WTC11 (cell line): ENCODE measurements at regions not wholly inside any gene's neighbourhood (a gene's known extent, or its start where the extent isn't known, plus 50 kb on each side); places are given as distances from the start of the nearest gene placed in this dataset.

Source experiments
- ATAC-seq: fragments of 200-7000 bp; cut with Tn5 transposase; 2 replicates; pipeline ENCODE4 v1.10.0; 2021; ENCODE audit warnings: mild to moderate bottlenecking, moderate library complexity
- CTCF ChIA-PET: fragments of 300-600 bp; sonication (Branson Sonifier 250); formaldehyde crosslinking; loops from one replicate; lab custom pipeline; 2021; ENCODE audit warnings: antibody characterized with exemption; lab: Charles Lee
- POLR2A ChIA-PET: fragments of 350-600 bp; sonication (Branson Sonifier 250); formaldehyde crosslinking; loops from one replicate; lab custom pipeline; 2021; ENCODE audit warnings: antibody characterized with exemption; lab: Charles Lee
- DNase-seq: peaks from one replicate; pipeline ENCODE4 v3.0.0; 2021; ENCODE audit warnings: low spot score
- H3K27ac Mint-ChIP-seq: 2 replicates; pipeline ENCODE4 v1.8.0; 2021; ENCODE audit warnings: mixed read lengths
- H3K27me3 Mint-ChIP-seq: 2 replicates; pipeline ENCODE4 v1.8.0; 2021; ENCODE audit warnings: low read depth, mild to moderate bottlenecking, moderate library complexity, mixed read lengths
- H3K36me3 Mint-ChIP-seq: 2 replicates; pipeline ENCODE4 v1.8.0; 2021; ENCODE audit warnings: mixed read lengths
- H3K4me1 Mint-ChIP-seq: 2 replicates; pipeline ENCODE4 v1.8.0; 2022; ENCODE audit warnings: mixed read lengths
- H3K4me3 Mint-ChIP-seq: 2 replicates; pipeline ENCODE4 v1.8.0; 2021; ENCODE audit warnings: mild to moderate bottlenecking, moderate library complexity, mixed read lengths
- H3K9me3 Mint-ChIP-seq: 2 replicates; pipeline ENCODE4 v1.8.0; 2021; ENCODE audit warnings: mixed read lengths
- ATF6 ChIP-seq: sonication (generic); formaldehyde crosslinking; IDR thresholded peaks from 2 replicates; pipeline ENCODE4 v1.8.1; 2023; ENCODE audit warnings: mild to moderate bottlenecking, missing genetic modification reagents
- E2F4 ChIP-seq: sonication (generic); formaldehyde crosslinking; IDR thresholded peaks from 2 replicates; pipeline ENCODE4 v1.8.1; 2022; ENCODE audit warnings: low read depth, mild to moderate bottlenecking, moderate library complexity, missing genetic modification reagents, borderline replicate concordance
- JUN ChIP-seq: sonication (generic); formaldehyde crosslinking; IDR thresholded peaks from 2 replicates; pipeline ENCODE4 v1.8.0; 2023; ENCODE audit warnings: mild to moderate bottlenecking, missing genetic modification reagents
- STAT6 ChIP-seq: sonication (generic); formaldehyde crosslinking; conservative IDR thresholded peaks from 2 replicates; pipeline ENCODE4 v1.8.1; 2023; ENCODE audit warnings: mild to moderate bottlenecking, low read depth, missing genetic modification reagents, moderate library complexity
- ZNF219 ChIP-seq: sonication (generic); formaldehyde crosslinking; IDR thresholded peaks from 2 replicates; pipeline ENCODE4 v1.8.0; 2023; ENCODE audit warnings: missing genetic modification reagents, mild to moderate bottlenecking, borderline replicate concordance
- ZNF232 ChIP-seq: sonication (generic); formaldehyde crosslinking; IDR thresholded peaks from 2 replicates; pipeline ENCODE4 v1.8.0; 2022; ENCODE audit warnings: mild to moderate bottlenecking, missing genetic modification reagents
- ZNF281 ChIP-seq: sonication (generic); formaldehyde crosslinking; IDR thresholded peaks from 2 replicates; pipeline ENCODE4 v1.8.0; 2023; ENCODE audit warnings: mild to moderate bottlenecking, missing genetic modification reagents
- ZNF423 ChIP-seq: fragments of 250-450 bp; sonication (Bioruptor Pico); IDR thresholded peaks from 2 replicates; pipeline ENCODE4 v2.1.2; 2022; ENCODE audit warnings: mild to moderate bottlenecking, moderate library complexity
- TF ChIP-seq, protein P1 (sequence below): sonication (generic); formaldehyde crosslinking; IDR thresholded peaks from 2 replicates; pipeline ENCODE4 v1.8.1; 2022; ENCODE audit warnings: missing genetic modification reagents, borderline replicate concordance

GRCh38 chr4:27910227-27910626 lies 1049.6 kb downstream of the STIM2 start:
- ChIA-PET POLR2A (no interaction called here), CTCF (no interaction called here)
- H3K4me3 Mint-ChIP-seq: no peak overlapping the region

More at GRCh38 chr4:27910227-27910626, 1049.6 kb downstream of the STIM2 start:
- H3K27me3 Mint-ChIP-seq: no peaks in the 10 kb centered on the region
- TF ChIP-seq ATF6 (CRISPR knock-in tag) (no peak), STAT6 (CRISPR knock-in tag) (no peak), ZNF281 (CRISPR knock-in tag) (no peak), JUN (CRISPR knock-in tag) (no peak), ZNF423 (CRISPR knock-in tag) (no peak), E2F4 (CRISPR knock-in tag) (no peak), ZNF232 (CRISPR knock-in tag) (no peak), ZNF219 (CRISPR knock-in tag) (no peak)
- TF ChIP-seq, protein P1, sequence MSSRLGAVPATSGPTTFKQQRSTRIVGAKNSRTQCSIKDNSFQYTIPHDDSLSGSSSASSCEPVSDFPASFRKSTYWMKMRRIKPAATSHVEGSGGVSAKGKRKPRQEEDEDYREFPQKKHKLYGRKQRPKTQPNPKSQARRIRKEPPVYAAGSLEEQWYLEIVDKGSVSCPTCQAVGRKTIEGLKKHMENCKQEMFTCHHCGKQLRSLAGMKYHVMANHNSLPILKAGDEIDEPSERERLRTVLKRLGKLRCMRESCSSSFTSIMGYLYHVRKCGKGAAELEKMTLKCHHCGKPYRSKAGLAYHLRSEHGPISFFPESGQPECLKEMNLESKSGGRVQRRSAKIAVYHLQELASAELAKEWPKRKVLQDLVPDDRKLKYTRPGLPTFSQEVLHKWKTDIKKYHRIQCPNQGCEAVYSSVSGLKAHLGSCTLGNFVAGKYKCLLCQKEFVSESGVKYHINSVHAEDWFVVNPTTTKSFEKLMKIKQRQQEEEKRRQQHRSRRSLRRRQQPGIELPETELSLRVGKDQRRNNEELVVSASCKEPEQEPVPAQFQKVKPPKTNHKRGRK (CRISPR knock-in tag): no peak
- ATAC-seq (no peak), DNase-seq (no peak)
- peaks cover 4% of the 10 kb centered on the region; the same call in 1 of the 2 replicates for H3K9me3 Mint-ChIP-seq
- H3K27ac Mint-ChIP-seq: no peak overlapping the region
- peaks cover 10% of the 10 kb centered on the region for H3K4me1 Mint-ChIP-seq
- no peaks in the 10 kb centered on the region for H3K36me3 Mint-ChIP-seq
